HFFc6 (cell line): ENCODE measurements at regions not wholly inside any gene's neighbourhood (a gene's known extent, or its start where the extent isn't known, plus 50 kb on each side); places are given as distances from the start of the nearest gene placed in this dataset.

Experiments
- DNase-seq: peaks from one replicate; pipeline ENCODE4 v3.0.0-alpha.2; 2018
- H3K27ac Mint-ChIP-seq: 2 replicates; pipeline ENCODE4 v1.8.0; 2020; ENCODE audit warnings: mild to moderate bottlenecking, mixed read lengths
- H3K27me3 Mint-ChIP-seq: 2 replicates; pipeline ENCODE4 v1.8.0; 2021; ENCODE audit warnings: mild to moderate bottlenecking, moderate library complexity, mixed read lengths; ENCODE audit not compliant: insufficient read depth
- H3K36me3 Mint-ChIP-seq: 2 replicates; pipeline ENCODE4 v1.8.0; 2021; ENCODE audit warnings: low read depth, mixed read lengths
- H3K4me1 Mint-ChIP-seq: 2 replicates; pipeline ENCODE4 v1.8.0; 2020; ENCODE audit warnings: low read depth, mixed read lengths
- H3K4me3 Mint-ChIP-seq: 2 replicates; pipeline ENCODE4 v1.8.0; 2020; ENCODE audit warnings: mild to moderate bottlenecking, moderate library complexity, mixed read lengths
- H3K9me3 Mint-ChIP-seq: 2 replicates; pipeline ENCODE4 v1.8.0; 2020; ENCODE audit warnings: mild to moderate bottlenecking, mixed read lengths
- TF ChIP-seq, protein P1 (sequence below): fragments of 200-600 bp; sonication (generic); IDR thresholded peaks from 2 replicates; pipeline ENCODE4 v1.5.0; 2021; ENCODE audit warnings: antibody characterized with exemption, mild to moderate bottlenecking

DNA sequence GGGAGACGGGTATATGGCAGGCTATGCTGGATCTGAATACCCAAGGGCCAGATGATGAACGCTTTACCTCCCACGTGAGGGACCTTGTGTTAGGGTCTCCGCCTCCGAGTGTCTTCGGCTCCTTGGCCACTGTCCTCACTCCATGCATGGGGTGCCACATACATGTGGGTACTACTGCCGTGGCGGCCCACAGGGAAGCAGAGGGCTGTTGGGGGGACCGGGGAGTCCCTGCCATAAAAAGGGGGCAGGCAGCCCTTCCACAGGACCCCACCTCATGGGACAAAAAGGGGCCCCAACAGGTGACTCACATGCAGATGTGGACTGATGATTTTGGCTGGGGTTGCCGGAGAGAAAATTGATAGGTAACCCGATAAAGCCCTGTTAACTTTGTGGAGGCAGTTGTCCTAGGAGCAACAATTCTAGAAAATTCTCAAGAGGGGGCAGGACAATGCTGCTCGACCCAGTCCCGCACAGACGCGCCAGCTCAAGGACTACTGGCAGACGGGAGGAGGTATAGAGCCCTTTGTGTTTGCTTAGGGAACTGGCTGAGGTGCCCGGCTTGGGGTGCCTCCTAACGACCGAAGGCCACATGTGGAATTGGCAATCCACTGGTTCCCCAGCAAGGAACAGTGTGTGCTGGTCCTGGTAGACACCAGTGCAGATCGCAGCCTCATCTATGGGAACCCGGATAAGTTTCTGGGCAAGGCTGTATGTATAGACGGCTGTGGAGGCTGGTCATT is 695.7 kb upstream of the AGA start:
- H3K4me3 Mint-ChIP-seq = no peak overlapping the region
- H3K9me3 Mint-ChIP-seq = peaks cover 13% of the 10 kb centered on the region; the same call in 1 of the 2 replicates
- no peaks in the 10 kb centered on the region for H3K36me3 Mint-ChIP-seq
- H3K27me3 Mint-ChIP-seq = no peaks in the 10 kb centered on the region; the same call in 1 of the 2 replicates
- H3K4me1 Mint-ChIP-seq = no peaks in the 10 kb centered on the region
- TF ChIP-seq, protein P1, sequence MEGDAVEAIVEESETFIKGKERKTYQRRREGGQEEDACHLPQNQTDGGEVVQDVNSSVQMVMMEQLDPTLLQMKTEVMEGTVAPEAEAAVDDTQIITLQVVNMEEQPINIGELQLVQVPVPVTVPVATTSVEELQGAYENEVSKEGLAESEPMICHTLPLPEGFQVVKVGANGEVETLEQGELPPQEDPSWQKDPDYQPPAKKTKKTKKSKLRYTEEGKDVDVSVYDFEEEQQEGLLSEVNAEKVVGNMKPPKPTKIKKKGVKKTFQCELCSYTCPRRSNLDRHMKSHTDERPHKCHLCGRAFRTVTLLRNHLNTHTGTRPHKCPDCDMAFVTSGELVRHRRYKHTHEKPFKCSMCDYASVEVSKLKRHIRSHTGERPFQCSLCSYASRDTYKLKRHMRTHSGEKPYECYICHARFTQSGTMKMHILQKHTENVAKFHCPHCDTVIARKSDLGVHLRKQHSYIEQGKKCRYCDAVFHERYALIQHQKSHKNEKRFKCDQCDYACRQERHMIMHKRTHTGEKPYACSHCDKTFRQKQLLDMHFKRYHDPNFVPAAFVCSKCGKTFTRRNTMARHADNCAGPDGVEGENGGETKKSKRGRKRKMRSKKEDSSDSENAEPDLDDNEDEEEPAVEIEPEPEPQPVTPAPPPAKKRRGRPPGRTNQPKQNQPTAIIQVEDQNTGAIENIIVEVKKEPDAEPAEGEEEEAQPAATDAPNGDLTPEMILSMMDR = no peak
- no peak overlapping the region for H3K27ac Mint-ChIP-seq
- no peak for DNase-seq

DNA sequence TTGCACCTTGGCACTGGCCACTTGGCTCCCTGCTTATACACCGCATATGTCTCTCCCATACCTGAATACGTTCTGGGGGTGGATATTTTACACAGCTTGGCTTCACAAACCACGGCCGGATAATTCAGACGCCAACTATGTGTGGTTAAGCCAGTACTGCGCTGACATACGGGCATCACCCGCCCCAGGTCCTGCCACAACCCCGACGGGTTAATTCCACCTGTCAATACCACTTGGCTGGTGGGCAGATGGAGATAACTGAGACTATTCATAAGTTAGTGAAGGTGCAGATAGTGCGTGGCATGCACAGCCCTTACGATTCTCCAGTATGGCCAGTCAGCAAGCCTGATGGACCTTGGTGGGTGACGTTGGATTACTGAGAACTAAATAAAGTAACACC is 696.3 kb upstream of the AGA start:
- H3K27ac Mint-ChIP-seq = no peak overlapping the region
- DNase-seq = no peak
- no peak overlapping the region for H3K4me3 Mint-ChIP-seq
- peaks cover 13% of the 10 kb centered on the region; the same call in 1 of the 2 replicates for H3K9me3 Mint-ChIP-seq
- H3K4me1 Mint-ChIP-seq = no peaks in the 10 kb centered on the region
- TF ChIP-seq, protein P1 = no peak
- H3K27me3 Mint-ChIP-seq = no peaks in the 10 kb centered on the region; the same call in 1 of the 2 replicates
- H3K36me3 Mint-ChIP-seq = no peaks in the 10 kb centered on the region

DNA sequence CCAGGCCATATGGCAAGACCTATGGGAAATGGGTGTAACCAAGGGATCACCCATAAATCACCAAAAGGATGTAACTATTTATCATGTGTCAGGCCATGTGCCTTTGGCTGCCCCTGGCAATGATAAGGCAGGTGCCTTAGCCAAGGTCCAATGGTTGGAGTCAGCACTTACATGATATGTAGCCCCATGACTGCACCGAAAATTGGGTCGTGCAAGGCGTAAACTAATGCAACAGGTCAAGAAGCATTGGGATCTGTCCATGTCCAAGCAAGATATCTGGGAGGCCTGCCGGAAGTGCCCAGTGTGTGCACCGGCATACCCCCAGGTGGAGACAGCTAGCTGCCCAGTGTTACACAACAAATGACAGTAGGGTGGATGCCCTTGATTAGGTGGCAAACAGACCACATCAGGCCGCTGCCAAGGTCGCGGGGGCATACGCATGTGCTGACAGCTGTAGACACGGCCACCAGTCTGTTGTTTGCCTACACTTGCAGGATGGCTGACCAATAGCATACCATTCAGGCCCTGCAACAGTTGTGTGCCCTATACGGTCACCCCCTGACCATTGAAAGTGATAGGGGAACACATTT is 698.2 kb upstream of the AGA start:
- no peak for DNase-seq
- TF ChIP-seq, protein P1 = no peak
- Mint-ChIP-seq H3K4me1 (no peaks in the 10 kb centered on the region), H3K27ac (no peak overlapping the region), H3K27me3 (no peaks in the 10 kb centered on the region; the same call in 1 of the 2 replicates), H3K9me3 (peaks cover 13% of the 10 kb centered on the region; the same call in 1 of the 2 replicates), H3K4me3 (no peak overlapping the region), H3K36me3 (no peaks in the 10 kb centered on the region)

DNA sequence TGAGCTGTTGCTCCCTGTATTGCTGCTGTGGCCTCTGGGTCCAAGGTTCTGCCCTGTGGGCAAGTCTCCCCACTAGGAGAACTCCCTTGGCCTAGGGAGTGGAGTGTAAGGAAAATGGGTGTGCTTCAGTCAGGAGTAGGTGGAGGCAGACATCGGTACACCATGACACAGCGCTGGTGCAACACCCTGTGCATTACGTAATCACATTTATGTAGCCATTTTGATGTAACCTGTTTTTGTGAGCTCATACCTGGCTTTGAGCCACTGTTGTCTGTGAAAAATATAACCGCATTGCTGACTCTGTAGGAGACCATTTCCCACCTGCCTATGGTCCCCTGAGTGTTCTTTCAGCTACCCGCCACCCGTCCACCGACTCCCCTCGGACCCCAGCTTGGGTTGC is 700.5 kb upstream of the AGA start:
- Mint-ChIP-seq H3K27me3 (no peaks in the 10 kb centered on the region; the same call in 1 of the 2 replicates), H3K36me3 (0 out of 2 replicates have a peak, but pooled peaks cover 2% of the 10 kb centered on the region), H3K27ac (no peak overlapping the region), H3K4me3 (no peak overlapping the region), H3K9me3 (peaks cover 20% of the 10 kb centered on the region; the same call in 1 of the 2 replicates), H3K4me1 (no peaks in the 10 kb centered on the region)
- DNase-seq = no peak
- TF ChIP-seq, protein P1 = no peak

DNA sequence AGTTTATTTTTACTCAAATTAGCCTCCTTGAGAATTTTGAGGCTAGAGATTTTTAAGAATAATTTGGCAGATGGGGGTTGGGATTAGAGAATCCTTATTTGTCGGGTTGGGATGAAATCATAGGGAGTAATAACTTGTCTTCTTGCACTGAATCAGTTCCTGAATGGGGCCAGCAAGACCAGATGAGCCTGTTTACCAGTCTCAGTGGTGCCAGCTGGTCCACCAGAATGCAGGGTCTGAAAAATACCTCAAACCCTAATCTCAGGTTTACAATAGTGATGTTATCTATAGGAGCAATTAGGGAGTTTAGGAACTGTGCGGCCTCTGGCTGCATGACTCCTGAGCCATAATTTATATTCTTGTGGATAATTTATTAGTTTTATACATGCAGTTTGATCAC is 705.9 kb upstream of the AGA start:
- Mint-ChIP-seq H3K4me1 (no peaks in the 10 kb centered on the region), H3K27me3 (no peaks in the 10 kb centered on the region; the same call in 1 of the 2 replicates), H3K27ac (no peak overlapping the region), H3K4me3 (no peak overlapping the region), H3K36me3 (0 out of 2 replicates have a peak, but pooled peaks cover 4% of the 10 kb centered on the region), H3K9me3 (peaks cover 8% of the 10 kb centered on the region)
- TF ChIP-seq, protein P1 = no peak
- DNase-seq = no peak
